ENCODE measurements at regions not wholly inside any gene's neighbourhood (a gene's known extent, or its start where the extent isn't known, plus 50 kb on each side); places are given as distances from the start of the nearest gene placed in this dataset.

GRCh38 chr1:57833296-57833695 lies 409.4 kb upstream of the DAB1 start:
- no peak overlapping the region for H3K4me3 Mint-ChIP-seq
- H3K36me3 Mint-ChIP-seq, result no peaks in the 10 kb centered on the region
- DNase-seq (no peak), ATAC-seq (ENCODE audit: low read depth in 2 of 2) (no peak)
- peaks cover 0 to 16% (median 4%) of the 10 kb centered on the region in 7 donors for H3K9me3 Mint-ChIP-seq
- H3K4me1 Mint-ChIP-seq, result no peaks in the 10 kb centered on the region
- no peak overlapping the region for H3K27ac Mint-ChIP-seq
- peaks cover 0 to 22% (median 8%) of the 10 kb centered on the region in 3 donors for H3K27me3 Mint-ChIP-seq

- Mint-ChIP-seq H3K27me3 (peaks cover 0 to 16% (median 8%) of the 10 kb centered on the region in 3 donors), H3K4me3 (no peak overlapping the region), H3K36me3 (no peaks in the 10 kb centered on the region), H3K27ac (peak overlapping the region in 1 of 6 donors; percentile 2), H3K4me1 (no peaks in the 10 kb centered on the region), H3K9me3 (peaks cover 0 to 16% (median 3%) of the 10 kb centered on the region in 7 donors)
- ATAC-seq (ENCODE audit: low read depth in 2 of 2), result no peak
- no peak for DNase-seq
These were observed 408.8 kb upstream of the DAB1 start for GRCh38 chr1:57832612-57833011.

GRCh38 chr1:57831624-57832023 lies 407.8 kb upstream of the DAB1 start:
- no peak overlapping the region for H3K4me3 Mint-ChIP-seq
- no peaks in the 10 kb centered on the region for H3K4me1 Mint-ChIP-seq
- peaks cover 0 to 7% (median 0%) of the 10 kb centered on the region in 7 donors for H3K9me3 Mint-ChIP-seq
- peaks cover 0 to 7% (median 0%) of the 10 kb centered on the region in 3 donors for H3K27me3 Mint-ChIP-seq
- no peak for ATAC-seq (ENCODE audit: low read depth in 2 of 2)
- DNase-seq, result no peak
- H3K27ac Mint-ChIP-seq, result no peak overlapping the region
- no peaks in the 10 kb centered on the region for H3K36me3 Mint-ChIP-seq

- Mint-ChIP-seq H3K27ac (no peak overlapping the region), H3K36me3 (no peaks in the 10 kb centered on the region), H3K27me3 (no peaks in the 10 kb centered on the region), H3K4me1 (no peaks in the 10 kb centered on the region), H3K4me3 (no peak overlapping the region), H3K9me3 (peaks cover 0 to 3% (median 0%) of the 10 kb centered on the region in 7 donors)
- ATAC-seq (ENCODE audit: low read depth in 2 of 2) (no peak), DNase-seq (no peak)
These were observed 402.7 kb upstream of the DAB1 start for GRCh38 chr1:57826535-57826934.

- DNase-seq (no peak), ATAC-seq (ENCODE audit: low read depth in 2 of 2) (no peak)
- Mint-ChIP-seq H3K4me3 (no peak overlapping the region), H3K4me1 (no peaks in the 10 kb centered on the region), H3K36me3 (no peaks in the 10 kb centered on the region), H3K9me3 (peaks cover 0 to 2% (median 0%) of the 10 kb centered on the region in 7 donors), H3K27ac (no peak overlapping the region), H3K27me3 (no peaks in the 10 kb centered on the region)
These were observed 400.7 kb upstream of the DAB1 start for GRCh38 chr1:57824535-57824934.

GRCh38 chr1:57820356-57821095 lies 396.7 kb upstream of the DAB1 start:
- H3K4me3 Mint-ChIP-seq, result no peak overlapping the region
- peaks cover 0 to 4% (median 0%) of the 10 kb centered on the region in 7 donors for H3K9me3 Mint-ChIP-seq
- peaks cover 0 to 3% (median 0%) of the 10 kb centered on the region in 3 donors for H3K27me3 Mint-ChIP-seq

GRCh38 chr1:57819893-57820292 lies 396.0 kb upstream of the DAB1 start:
- peaks cover 0 to 3% (median 0%) of the 10 kb centered on the region in 3 donors for H3K27me3 Mint-ChIP-seq
- H3K9me3 Mint-ChIP-seq, result peaks cover 0 to 4% (median 0%) of the 10 kb centered on the region in 7 donors
- no peak for DNase-seq
- H3K27ac Mint-ChIP-seq, result no peak overlapping the region
- no peak overlapping the region for H3K4me3 Mint-ChIP-seq
- H3K36me3 Mint-ChIP-seq, result no peaks in the 10 kb centered on the region
- no peaks in the 10 kb centered on the region for H3K4me1 Mint-ChIP-seq
- ATAC-seq (ENCODE audit: low read depth in 2 of 2), result no peak

More at GRCh38 chr1:57820356-57821095, 396.7 kb upstream of the DAB1 start:
- DNase-seq (no peak), ATAC-seq (ENCODE audit: low read depth in 2 of 2) (no peak)
- Mint-ChIP-seq H3K4me1 (no peaks in the 10 kb centered on the region), H3K27ac (no peak overlapping the region), H3K36me3 (no peaks in the 10 kb centered on the region)

GRCh38 chr1:57803586-57803985 lies 379.7 kb upstream of the DAB1 start:
- H3K4me1 Mint-ChIP-seq, result no peaks in the 10 kb centered on the region
- H3K27ac Mint-ChIP-seq, result no peak overlapping the region
- H3K9me3 Mint-ChIP-seq, result peaks cover 0 to 9% (median 6%) of the 10 kb centered on the region in 7 donors
- peaks cover 0 to 5% (median 0%) of the 10 kb centered on the region in 3 donors for H3K27me3 Mint-ChIP-seq
- H3K36me3 Mint-ChIP-seq, result no peaks in the 10 kb centered on the region
- ATAC-seq (ENCODE audit: low read depth in 2 of 2) (no peak), DNase-seq (no peak)
- no peak overlapping the region for H3K4me3 Mint-ChIP-seq

GRCh38 chr1:57800376-57800775 lies 376.5 kb upstream of the DAB1 start:
- Mint-ChIP-seq H3K9me3 (peaks cover 0 to 9% (median 5%) of the 10 kb centered on the region in 7 donors), H3K4me3 (no peak overlapping the region), H3K4me1 (no peaks in the 10 kb centered on the region), H3K36me3 (no peaks in the 10 kb centered on the region), H3K27ac (no peak overlapping the region), H3K27me3 (peaks cover 0 to 12% (median 7%) of the 10 kb centered on the region in 3 donors)
- DNase-seq, result no peak
- ATAC-seq (ENCODE audit: low read depth in 2 of 2), result no peak

- Mint-ChIP-seq H3K4me1 (no peaks in the 10 kb centered on the region), H3K36me3 (no peaks in the 10 kb centered on the region), H3K9me3 (peaks cover 0 to 9% (median 5%) of the 10 kb centered on the region in 7 donors), H3K27me3 (peaks cover 0 to 12% (median 7%) of the 10 kb centered on the region in 3 donors), H3K27ac (no peak overlapping the region), H3K4me3 (no peak overlapping the region)
- ATAC-seq (ENCODE audit: low read depth in 2 of 2), result no peak
- no peak for DNase-seq
These were observed 375.7 kb upstream of the DAB1 start for GRCh38 chr1:57799490-57800115.

GRCh38 chr1:57798543-57798942 lies 374.7 kb upstream of the DAB1 start:
- H3K27me3 Mint-ChIP-seq, result peaks cover 0 to 12% (median 7%) of the 10 kb centered on the region in 3 donors
- no peak overlapping the region for H3K4me3 Mint-ChIP-seq
- H3K4me1 Mint-ChIP-seq, result no peaks in the 10 kb centered on the region
- H3K36me3 Mint-ChIP-seq, result no peaks in the 10 kb centered on the region
- no peak for DNase-seq
- ATAC-seq (ENCODE audit: low read depth in 2 of 2), result no peak
- H3K27ac Mint-ChIP-seq, result no peak overlapping the region
- H3K9me3 Mint-ChIP-seq, result peaks cover 0 to 9% (median 6%) of the 10 kb centered on the region in 7 donors

- Mint-ChIP-seq H3K9me3 (peaks cover 0 to 8% (median 2%) of the 10 kb centered on the region in 7 donors), H3K4me1 (no peaks in the 10 kb centered on the region), H3K4me3 (no peak overlapping the region), H3K36me3 (no peaks in the 10 kb centered on the region), H3K27ac (no peak overlapping the region), H3K27me3 (peaks cover 0 to 12% (median 7%) of the 10 kb centered on the region in 3 donors)
- no peak for DNase-seq
- ATAC-seq (ENCODE audit: low read depth in 2 of 2), result no peak
These were observed 373.2 kb upstream of the DAB1 start for GRCh38 chr1:57797084-57797483.

GRCh38 chr1:57796616-57797015 lies 372.8 kb upstream of the DAB1 start:
- Mint-ChIP-seq H3K27ac (no peak overlapping the region), H3K27me3 (peaks cover 0 to 12% (median 7%) of the 10 kb centered on the region in 3 donors), H3K4me1 (no peaks in the 10 kb centered on the region), H3K9me3 (peaks cover 0 to 11% (median 2%) of the 10 kb centered on the region in 7 donors), H3K4me3 (no peak overlapping the region), H3K36me3 (no peaks in the 10 kb centered on the region)
- ATAC-seq (ENCODE audit: low read depth in 2 of 2), result no peak
- no peak for DNase-seq

- peaks cover 0 to 11% (median 2%) of the 10 kb centered on the region in 7 donors for H3K9me3 Mint-ChIP-seq
- H3K27me3 Mint-ChIP-seq, result peaks cover 0 to 12% (median 7%) of the 10 kb centered on the region in 3 donors
- H3K4me1 Mint-ChIP-seq, result no peaks in the 10 kb centered on the region
- DNase-seq, result no peak
- H3K36me3 Mint-ChIP-seq, result no peaks in the 10 kb centered on the region
- no peak for ATAC-seq (ENCODE audit: low read depth in 2 of 2)
- no peak overlapping the region for H3K27ac Mint-ChIP-seq
- H3K4me3 Mint-ChIP-seq, result no peak overlapping the region
These were observed 372.0 kb upstream of the DAB1 start for GRCh38 chr1:57795886-57796285.
